Retinal pigment epithelial cell (primary cell): ENCODE measurements at regions not wholly inside any gene's neighbourhood (a gene's known extent, or its start where the extent isn't known, plus 50 kb on each side); places are given as distances from the start of the nearest gene placed in this dataset.
"Not testable (repeated sequence)": the region's sequence is repeated elsewhere in the genome, so short reads cannot be mapped to it uniquely, and the experiment has no call there.

Experiments
- DNase-seq: peaks from one replicate; pipeline ENCODE4 v3.0.0-alpha.2; 2010; ENCODE audit warnings: low read depth
- H3K4me3 ChIP-seq: 2 replicates; pipeline ENCODE4 v1.5.1; 2011; ENCODE audit warnings: mild to moderate bottlenecking, low read length, control low read depth, moderate library complexity
- TF ChIP-seq, protein P1 (sequence below): conservative IDR thresholded peaks from 2 replicates; pipeline ENCODE4 v1.5.1; 2011; ENCODE audit warnings: low read depth, low read length, control low read depth, inconsistent platforms

DNA sequence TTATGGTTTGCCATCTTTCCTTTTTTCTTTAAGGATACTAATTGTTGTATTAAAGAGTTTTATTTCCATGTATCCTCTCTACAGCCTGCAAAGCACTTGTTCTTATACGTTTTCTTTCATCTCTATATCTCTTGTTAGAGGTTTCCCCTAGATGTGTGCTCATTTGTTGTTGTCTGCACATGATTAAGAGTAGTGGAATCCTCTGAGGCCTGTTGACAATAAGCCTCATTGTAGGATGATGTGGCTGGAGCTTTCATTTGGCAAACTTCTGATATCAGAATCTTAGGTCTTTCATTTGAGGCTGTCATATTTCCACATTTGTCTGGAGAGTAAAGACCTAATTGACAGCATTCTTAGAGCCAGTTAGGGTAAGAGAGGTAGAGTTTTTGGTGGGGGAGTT, 506.0 kb downstream of the DIPK2A start:
- DNase-seq: no peak
- TF ChIP-seq, protein P1, sequence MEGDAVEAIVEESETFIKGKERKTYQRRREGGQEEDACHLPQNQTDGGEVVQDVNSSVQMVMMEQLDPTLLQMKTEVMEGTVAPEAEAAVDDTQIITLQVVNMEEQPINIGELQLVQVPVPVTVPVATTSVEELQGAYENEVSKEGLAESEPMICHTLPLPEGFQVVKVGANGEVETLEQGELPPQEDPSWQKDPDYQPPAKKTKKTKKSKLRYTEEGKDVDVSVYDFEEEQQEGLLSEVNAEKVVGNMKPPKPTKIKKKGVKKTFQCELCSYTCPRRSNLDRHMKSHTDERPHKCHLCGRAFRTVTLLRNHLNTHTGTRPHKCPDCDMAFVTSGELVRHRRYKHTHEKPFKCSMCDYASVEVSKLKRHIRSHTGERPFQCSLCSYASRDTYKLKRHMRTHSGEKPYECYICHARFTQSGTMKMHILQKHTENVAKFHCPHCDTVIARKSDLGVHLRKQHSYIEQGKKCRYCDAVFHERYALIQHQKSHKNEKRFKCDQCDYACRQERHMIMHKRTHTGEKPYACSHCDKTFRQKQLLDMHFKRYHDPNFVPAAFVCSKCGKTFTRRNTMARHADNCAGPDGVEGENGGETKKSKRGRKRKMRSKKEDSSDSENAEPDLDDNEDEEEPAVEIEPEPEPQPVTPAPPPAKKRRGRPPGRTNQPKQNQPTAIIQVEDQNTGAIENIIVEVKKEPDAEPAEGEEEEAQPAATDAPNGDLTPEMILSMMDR: no peak
- no peak overlapping the region for H3K4me3 ChIP-seq

DNA sequence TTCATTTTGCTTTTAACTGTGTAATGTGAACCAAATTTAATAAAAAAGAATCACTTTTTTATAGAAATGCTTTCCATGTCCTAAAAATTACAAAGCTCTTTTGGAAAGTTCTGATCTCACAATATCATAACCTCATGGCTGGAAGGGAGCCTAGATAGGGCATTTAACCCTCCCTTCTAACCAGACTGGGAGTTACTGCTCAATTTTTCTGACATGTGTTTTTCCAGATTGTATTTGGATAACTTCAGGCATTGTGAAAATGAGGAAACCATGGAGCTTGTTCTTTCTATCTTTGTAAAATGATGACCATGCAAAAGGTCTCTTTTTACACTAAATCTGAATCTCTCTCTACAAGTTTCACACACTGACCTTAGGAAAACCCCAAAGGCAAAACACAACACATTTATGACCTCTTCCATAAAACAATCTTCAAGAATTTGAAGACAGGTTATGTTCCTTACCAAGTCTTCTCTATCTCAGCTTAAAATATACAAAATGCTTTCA, 508.8 kb downstream of the DIPK2A start:
- no peak overlapping the region for H3K4me3 ChIP-seq
- no peak for DNase-seq
- TF ChIP-seq, protein P1: no peak

DNA sequence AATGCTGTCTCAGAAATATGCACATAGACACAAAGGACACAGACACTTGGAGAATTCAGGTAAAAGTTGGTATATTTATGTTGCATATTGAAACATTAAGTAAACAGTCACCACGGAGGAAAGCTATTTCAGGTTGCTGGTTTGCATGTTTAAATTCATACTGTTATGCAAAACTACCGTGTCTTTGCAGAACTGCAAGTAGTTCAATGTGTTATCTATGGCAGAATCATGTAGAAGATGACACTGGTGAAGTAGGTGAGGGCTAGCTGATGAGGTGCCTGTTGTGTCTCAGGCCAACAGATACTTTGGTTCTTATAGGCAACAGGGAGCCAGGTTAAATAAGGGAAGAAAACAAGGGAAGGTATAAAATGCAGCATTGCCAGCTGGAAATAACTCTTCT, 511.3 kb downstream of the DIPK2A start:
- no peak overlapping the region for H3K4me3 ChIP-seq
- TF ChIP-seq, protein P1: no peak
- no peak for DNase-seq

DNA sequence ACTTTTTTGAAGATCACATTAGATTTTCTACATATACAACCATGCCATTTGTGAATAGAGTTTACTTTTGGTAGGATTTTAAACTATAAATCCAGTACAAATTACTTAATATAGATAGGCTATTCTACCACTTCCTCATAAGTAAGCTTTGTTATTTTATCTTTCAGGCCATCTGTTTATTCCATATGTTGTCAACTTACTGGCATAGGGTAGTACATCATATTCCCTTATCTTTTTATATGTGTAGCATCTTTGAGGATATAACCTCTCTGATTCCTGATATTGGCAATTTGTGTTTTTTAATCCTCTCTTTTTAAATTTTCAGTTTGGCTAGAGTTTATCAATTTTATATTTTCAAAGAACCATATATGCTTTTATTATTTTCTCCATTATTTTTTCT, 515.4 kb downstream of the DIPK2A start:
- TF ChIP-seq, protein P1: no peak
- DNase-seq: no peak
- H3K4me3 ChIP-seq: no peak overlapping the region

DNA sequence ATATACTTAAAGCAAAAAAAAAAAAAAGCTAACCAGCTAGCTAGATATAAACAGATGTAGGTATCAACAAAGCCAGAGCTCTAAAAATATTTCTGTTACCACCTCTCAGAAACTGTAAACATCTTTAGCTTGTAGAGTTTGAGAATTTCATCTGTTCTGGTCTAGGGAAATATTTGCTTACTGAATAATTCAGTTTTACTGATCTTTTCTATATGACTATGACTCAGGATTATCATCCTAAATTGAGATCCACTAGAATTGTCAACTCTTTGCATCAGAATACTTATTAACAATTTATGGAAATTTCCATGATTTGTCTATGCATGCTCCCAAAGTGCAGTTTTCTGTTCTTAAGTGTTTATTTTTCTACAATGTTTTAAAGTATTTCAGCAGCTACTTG, 517.3 kb downstream of the DIPK2A start:
- TF ChIP-seq, protein P1: no peak
- no peak overlapping the region for H3K4me3 ChIP-seq

DNA sequence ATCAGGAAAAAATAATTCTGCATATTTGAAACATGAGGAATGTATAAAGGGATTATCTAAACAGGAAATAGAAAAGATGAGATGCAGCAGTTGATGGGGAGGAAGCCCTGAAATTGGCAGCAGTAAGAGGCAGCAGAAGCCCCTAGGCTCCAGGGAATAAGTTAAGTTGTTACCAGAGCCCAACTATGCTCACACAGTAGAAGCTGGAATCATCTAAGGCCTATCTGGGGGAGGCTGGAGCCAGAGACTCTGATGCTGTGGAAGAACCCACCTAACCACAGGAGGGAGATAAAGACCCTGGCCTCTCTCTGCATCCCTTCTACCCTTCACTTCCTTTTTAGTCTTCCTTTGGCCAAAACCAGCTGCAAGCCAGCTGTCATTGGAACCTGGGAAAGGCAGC, 519.7 kb downstream of the DIPK2A start:
- H3K4me3 ChIP-seq: no peak overlapping the region
- no peak for DNase-seq
- TF ChIP-seq, protein P1: no peak

More for the DNA sequence above, 517.3 kb downstream of the DIPK2A start:
- DNase-seq: no peak

DNA sequence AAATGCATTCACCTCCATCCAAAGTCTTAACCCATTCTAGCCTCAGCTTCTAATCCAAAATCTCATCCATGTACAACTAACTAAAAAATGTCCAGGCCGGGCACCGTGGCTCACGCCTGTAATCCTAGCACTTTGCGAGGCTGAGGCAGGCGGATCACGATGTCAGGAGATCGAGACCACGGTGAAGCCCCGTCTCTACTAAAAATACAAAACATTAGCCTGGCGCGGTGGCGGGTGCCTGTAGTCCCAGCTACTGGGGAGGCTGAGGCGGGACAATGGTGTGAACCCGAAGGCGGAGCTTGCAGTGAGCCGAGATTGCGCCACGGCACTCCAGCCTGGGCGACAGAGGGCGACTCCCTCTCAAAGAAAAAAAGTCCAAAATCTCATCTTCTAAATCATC, 523.0 kb downstream of the DIPK2A start:
- DNase-seq, H3K4me3 ChIP-seq: not testable (repeated sequence)

DNA sequence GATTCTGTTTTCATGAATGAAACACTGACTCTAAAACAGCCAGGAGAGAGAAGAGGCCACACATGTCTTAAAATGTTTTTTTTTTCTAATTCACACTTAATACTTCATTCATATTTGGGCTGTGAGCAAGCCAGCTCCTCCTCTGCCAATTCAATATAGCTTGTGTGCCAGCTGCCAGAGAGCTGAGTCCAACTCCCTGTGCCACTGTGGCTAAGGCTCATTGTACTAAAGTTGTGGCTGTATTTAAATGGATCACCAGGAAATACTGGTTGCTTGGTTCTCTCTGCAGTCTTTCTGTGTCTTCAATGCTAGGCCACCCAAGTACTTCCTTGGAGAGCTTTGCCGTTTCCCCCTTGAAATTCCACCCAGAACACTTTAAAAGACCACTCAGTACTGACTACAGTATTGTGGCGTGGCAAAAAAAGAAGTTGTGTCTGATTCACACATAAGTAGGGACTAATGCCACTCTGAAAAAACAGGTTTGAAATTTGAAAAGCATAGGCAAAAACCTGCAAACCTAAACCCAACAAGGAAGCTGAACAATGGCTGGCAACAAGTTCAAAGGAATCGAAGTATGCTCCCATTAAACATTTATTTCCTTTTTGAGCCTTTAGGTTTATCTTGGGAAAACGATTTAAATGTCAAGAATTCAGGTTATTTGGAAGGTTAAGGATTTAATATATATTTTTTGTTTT, 524.7 kb downstream of the DIPK2A start:
- no peak for DNase-seq
- H3K4me3 ChIP-seq: no peak overlapping the region
- TF ChIP-seq, protein P1: no peak
